Parathyroid adenoma (tissue), 2 donors: ENCODE measurements at regions not wholly inside any gene's neighbourhood (a gene's known extent, or its start where the extent isn't known, plus 50 kb on each side); places are given as distances from the start of the nearest gene placed in this dataset.

Experiments used
- H2AFZ ChIP-seq: fragments of 300-600 bp; sonication (generic); one replicate; pipeline ENCODE4 v1.7.0; 2017; ENCODE audit warnings: antibody characterized with exemption, mild to moderate bottlenecking
- H3K27ac ChIP-seq: fragments of 300-600 bp; sonication (generic); one replicate; pipeline ENCODE4 v1.7.0; 2017
- H3K27me3 ChIP-seq: fragments of 300-600 bp; sonication (generic); one replicate; pipeline ENCODE4 v1.7.0; 2017; ENCODE audit warnings: low read length; ENCODE audit not compliant: control insufficient read depth, insufficient read depth
- H3K36me3 ChIP-seq: fragments of 300-600 bp; sonication (generic); one replicate; pipeline ENCODE4 v1.7.0; 2017; ENCODE audit warnings: low read length; ENCODE audit not compliant: control insufficient read depth, insufficient read depth
- H3K4me1 ChIP-seq: fragments of 300-600 bp; sonication (generic); one replicate; pipeline ENCODE4 v1.7.0; 2017; ENCODE audit warnings: control low read depth
- H3K4me2 ChIP-seq: fragments of 300-600 bp; sonication (generic); one replicate; pipeline ENCODE4 v1.7.0; 2017; ENCODE audit warnings: low read length
- H3K4me3 ChIP-seq: fragments of 300-600 bp; sonication (generic); one replicate; pipeline ENCODE4 v1.7.0; 2017; ENCODE audit warnings: low read depth, low read length
- H3K79me2 ChIP-seq: fragments of 300-600 bp; sonication (generic); one replicate; pipeline ENCODE4 v1.7.0; 2017; ENCODE audit warnings: control low read depth
- H3K9ac ChIP-seq: fragments of 300-600 bp; sonication (generic); one replicate; pipeline ENCODE4 v1.7.0; 2017; ENCODE audit warnings: mild to moderate bottlenecking
- H3K9me3 ChIP-seq: fragments of 300-600 bp; sonication (generic); one replicate; pipeline ENCODE4 v1.7.0; 2017; ENCODE audit warnings: low read length; ENCODE audit not compliant: control insufficient read depth
- CTCF ChIP-seq: fragments of 300-600 bp; sonication (generic); IDR thresholded peaks from one replicate; pipeline ENCODE4 v1.7.0; 2017; ENCODE audit warnings: antibody characterized with exemption, mild to moderate bottlenecking
- donor health status: primary hyperparathyroidism.

- no peaks in the 10 kb centered on the region for H3K27me3 ChIP-seq
Measured at GRCh38 chr5:165559645-165560044, 2054.2 kb downstream of the MAT2B start.

GRCh38 chr5:165560648-165561047 lies 2055.2 kb downstream of the MAT2B start:
- TF ChIP-seq CTCF = no peak
- no peaks in the 10 kb centered on the region for H3K36me3 ChIP-seq
- no peak overlapping the region for H3K9ac ChIP-seq
- no peak overlapping the region for H3K4me2 ChIP-seq
- H3K9me3 ChIP-seq = no peaks in the 10 kb centered on the region
- no peaks in the 10 kb centered on the region for H3K79me2 ChIP-seq
- no peaks in the 10 kb centered on the region for H3K27me3 ChIP-seq
- H3K4me3 ChIP-seq = no peak overlapping the region
- H2AFZ ChIP-seq = no peak overlapping the region
- H3K27ac ChIP-seq = no peak overlapping the region
- no peaks in the 10 kb centered on the region for H3K4me1 ChIP-seq

More at GRCh38 chr5:165559645-165560044, 2054.2 kb downstream of the MAT2B start:
- Histone ChIP-seq H3K4me1 (no peaks in the 10 kb centered on the region), H2AFZ (no peak overlapping the region), H3K36me3 (no peaks in the 10 kb centered on the region), H3K4me2 (no peak overlapping the region), H3K9me3 (no peaks in the 10 kb centered on the region), H3K9ac (no peak overlapping the region), H3K27ac (no peak overlapping the region), H3K79me2 (no peaks in the 10 kb centered on the region), H3K4me3 (no peak overlapping the region)
- no peak for TF ChIP-seq CTCF

- Histone ChIP-seq H3K36me3 (no peaks in the 10 kb centered on the region), H2AFZ (no peak overlapping the region), H3K27ac (no peak overlapping the region), H3K4me2 (no peak overlapping the region), H3K9ac (no peak overlapping the region), H3K4me1 (no peaks in the 10 kb centered on the region), H3K4me3 (no peak overlapping the region), H3K79me2 (no peaks in the 10 kb centered on the region), H3K27me3 (no peaks in the 10 kb centered on the region), H3K9me3 (no peaks in the 10 kb centered on the region)
- no peak for TF ChIP-seq CTCF
Measured at GRCh38 chr5:165565911-165566310, 2060.5 kb downstream of the MAT2B start.

- no peaks in the 10 kb centered on the region for H3K79me2 ChIP-seq
- H3K4me1 ChIP-seq = no peaks in the 10 kb centered on the region
- H3K27me3 ChIP-seq = no peaks in the 10 kb centered on the region
- no peaks in the 10 kb centered on the region for H3K9me3 ChIP-seq
- no peak overlapping the region for H3K27ac ChIP-seq
- no peaks in the 10 kb centered on the region for H3K36me3 ChIP-seq
- H3K9ac ChIP-seq = no peak overlapping the region
- no peak overlapping the region for H3K4me3 ChIP-seq
- H3K4me2 ChIP-seq = no peak overlapping the region
- no peak for TF ChIP-seq CTCF
- no peak overlapping the region for H2AFZ ChIP-seq
Measured at GRCh38 chr5:165569551-165569950, 2064.1 kb downstream of the MAT2B start.

- Histone ChIP-seq H2AFZ (no peak overlapping the region), H3K36me3 (no peaks in the 10 kb centered on the region), H3K79me2 (no peaks in the 10 kb centered on the region), H3K9ac (no peak overlapping the region), H3K27ac (no peak overlapping the region), H3K9me3 (no peaks in the 10 kb centered on the region), H3K4me2 (no peak overlapping the region), H3K4me1 (no peaks in the 10 kb centered on the region), H3K27me3 (no peaks in the 10 kb centered on the region), H3K4me3 (no peak overlapping the region)
- TF ChIP-seq CTCF = no peak
Measured at GRCh38 chr5:165573445-165573844, 2068.0 kb downstream of the MAT2B start.
